WTC11 (cell line): ENCODE measurements at regions not wholly inside any gene's neighbourhood (a gene's known extent, or its start where the extent isn't known, plus 50 kb on each side); places are given as distances from the start of the nearest gene placed in this dataset.

Experiments used
- ATAC-seq: fragments of 200-7000 bp; cut with Tn5 transposase; 2 replicates; pipeline ENCODE4 v1.10.0; 2021; ENCODE audit warnings: mild to moderate bottlenecking, moderate library complexity
- CTCF ChIA-PET: fragments of 300-600 bp; sonication (Branson Sonifier 250); formaldehyde crosslinking; loops from one replicate; lab custom pipeline; 2021; ENCODE audit warnings: antibody characterized with exemption; lab: Charles Lee
- POLR2A ChIA-PET: fragments of 350-600 bp; sonication (Branson Sonifier 250); formaldehyde crosslinking; loops from one replicate; lab custom pipeline; 2021; ENCODE audit warnings: antibody characterized with exemption; lab: Charles Lee
- DNase-seq: peaks from one replicate; pipeline ENCODE4 v3.0.0; 2021; ENCODE audit warnings: low spot score
- H3K27ac Mint-ChIP-seq: 2 replicates; pipeline ENCODE4 v1.8.0; 2021; ENCODE audit warnings: mixed read lengths
- H3K27me3 Mint-ChIP-seq: 2 replicates; pipeline ENCODE4 v1.8.0; 2021; ENCODE audit warnings: low read depth, mild to moderate bottlenecking, moderate library complexity, mixed read lengths
- H3K36me3 Mint-ChIP-seq: 2 replicates; pipeline ENCODE4 v1.8.0; 2021; ENCODE audit warnings: mixed read lengths
- H3K4me1 Mint-ChIP-seq: 2 replicates; pipeline ENCODE4 v1.8.0; 2022; ENCODE audit warnings: mixed read lengths
- H3K4me3 Mint-ChIP-seq: 2 replicates; pipeline ENCODE4 v1.8.0; 2021; ENCODE audit warnings: mild to moderate bottlenecking, moderate library complexity, mixed read lengths
- H3K9me3 Mint-ChIP-seq: 2 replicates; pipeline ENCODE4 v1.8.0; 2021; ENCODE audit warnings: mixed read lengths
- ATF1 ChIP-seq: sonication (generic); formaldehyde crosslinking; IDR thresholded peaks from 2 replicates; pipeline ENCODE4 v1.8.1; 2023; ENCODE audit warnings: mild to moderate bottlenecking, moderate library complexity, missing genetic modification reagents
- CREM ChIP-seq: sonication (generic); formaldehyde crosslinking; IDR thresholded peaks from 2 replicates; pipeline ENCODE4 v1.8.1; 2022; ENCODE audit warnings: mild to moderate bottlenecking, missing genetic modification reagents, moderate library complexity
- JUN ChIP-seq: sonication (generic); formaldehyde crosslinking; IDR thresholded peaks from 2 replicates; pipeline ENCODE4 v1.8.0; 2023; ENCODE audit warnings: mild to moderate bottlenecking, missing genetic modification reagents
- MXD4 ChIP-seq: fragments of 250-450 bp; sonication (Bioruptor Pico); IDR thresholded peaks from 2 replicates; pipeline ENCODE4 v1.8.0; 2021; ENCODE audit warnings: mild to moderate bottlenecking, moderate library complexity, borderline replicate concordance
- NR1H2 ChIP-seq: sonication (generic); formaldehyde crosslinking; IDR thresholded peaks from 2 replicates; pipeline ENCODE4 v1.9.0; 2021; ENCODE audit warnings: mild to moderate bottlenecking, moderate library complexity, missing genetic modification reagents
- TF ChIP-seq, protein P1 (sequence below): sonication (generic); formaldehyde crosslinking; IDR thresholded peaks from 2 replicates; pipeline ENCODE4 v1.8.1; 2023; ENCODE audit warnings: mild to moderate bottlenecking, moderate library complexity, missing genetic modification reagents
- TF ChIP-seq, protein P2 (sequence below): sonication (generic); formaldehyde crosslinking; IDR thresholded peaks from 2 replicates; pipeline ENCODE4 v1.8.1; 2022; ENCODE audit warnings: low read depth, mild to moderate bottlenecking, moderate library complexity, missing genetic modification reagents, borderline replicate concordance
- TF ChIP-seq, protein P3 (sequence below): sonication (generic); formaldehyde crosslinking; IDR thresholded peaks from 2 replicates; pipeline ENCODE4 v1.8.1; 2022; ENCODE audit warnings: missing genetic modification reagents, borderline replicate concordance
- TF ChIP-seq, protein P4 (sequence below): sonication (generic); formaldehyde crosslinking; IDR thresholded peaks from 2 replicates; pipeline ENCODE4 v1.8.0; 2022; ENCODE audit warnings: mild to moderate bottlenecking, missing genetic modification reagents
- TF ChIP-seq, protein P5 (sequence below): sonication (generic); formaldehyde crosslinking; IDR thresholded peaks from 2 replicates; pipeline ENCODE4 v1.8.0; 2022; ENCODE audit warnings: missing genetic modification reagents
- TF ChIP-seq, protein P6 (sequence below): sonication (generic); formaldehyde crosslinking; IDR thresholded peaks from 2 replicates; pipeline ENCODE4 v1.8.1; 2022; ENCODE audit warnings: mild to moderate bottlenecking, moderate library complexity, missing genetic modification reagents
- TF ChIP-seq, protein P7 (sequence below): fragments of 200-600 bp; IDR thresholded peaks from 2 replicates; pipeline ENCODE4 v1.8.0; 2022; ENCODE audit warnings: antibody characterized with exemption
- TF ChIP-seq, protein P8 (sequence below): fragments of 250-450 bp; sonication (Bioruptor Pico); IDR thresholded peaks from 2 replicates; pipeline ENCODE4 v1.9.0; 2021; ENCODE audit warnings: mild to moderate bottlenecking

DNA sequence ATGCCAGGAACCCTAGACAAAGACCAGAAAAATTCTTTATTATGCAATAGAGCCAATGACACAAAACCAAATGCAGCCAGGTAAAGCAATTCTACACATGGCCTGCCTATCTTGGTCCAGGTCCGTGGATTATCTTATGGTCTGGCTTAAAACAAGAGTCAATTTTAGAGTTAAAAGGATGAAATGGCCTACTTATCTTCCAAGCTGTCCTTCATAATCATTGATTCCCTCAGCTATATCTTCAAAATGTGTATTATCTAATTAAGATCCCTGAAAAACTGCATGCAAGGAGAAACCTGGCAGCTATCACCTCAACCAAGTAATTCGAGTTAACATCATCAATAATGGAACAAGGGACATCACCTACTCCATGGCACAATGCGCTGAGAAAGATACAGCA, 479.4 kb upstream of the NRP1 start (continued):
- TF ChIP-seq, protein P1, sequence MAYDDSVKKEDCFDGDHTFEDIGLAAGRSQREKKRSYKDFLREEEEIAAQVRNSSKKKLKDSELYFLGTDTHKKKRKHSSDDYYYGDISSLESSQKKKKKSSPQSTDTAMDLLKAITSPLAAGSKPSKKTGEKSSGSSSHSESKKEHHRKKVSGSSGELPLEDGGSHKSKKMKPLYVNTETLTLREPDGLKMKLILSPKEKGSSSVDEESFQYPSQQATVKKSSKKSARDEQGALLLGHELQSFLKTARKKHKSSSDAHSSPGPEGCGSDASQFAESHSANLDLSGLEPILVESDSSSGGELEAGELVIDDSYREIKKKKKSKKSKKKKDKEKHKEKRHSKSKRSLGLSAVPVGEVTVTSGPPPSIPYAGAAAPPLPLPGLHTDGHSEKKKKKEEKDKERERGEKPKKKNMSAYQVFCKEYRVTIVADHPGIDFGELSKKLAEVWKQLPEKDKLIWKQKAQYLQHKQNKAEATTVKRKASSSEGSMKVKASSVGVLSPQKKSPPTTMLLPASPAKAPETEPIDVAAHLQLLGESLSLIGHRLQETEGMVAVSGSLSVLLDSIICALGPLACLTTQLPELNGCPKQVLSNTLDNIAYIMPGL (CRISPR knock-in tag), result no peak
- TF ChIP-seq, protein P2, sequence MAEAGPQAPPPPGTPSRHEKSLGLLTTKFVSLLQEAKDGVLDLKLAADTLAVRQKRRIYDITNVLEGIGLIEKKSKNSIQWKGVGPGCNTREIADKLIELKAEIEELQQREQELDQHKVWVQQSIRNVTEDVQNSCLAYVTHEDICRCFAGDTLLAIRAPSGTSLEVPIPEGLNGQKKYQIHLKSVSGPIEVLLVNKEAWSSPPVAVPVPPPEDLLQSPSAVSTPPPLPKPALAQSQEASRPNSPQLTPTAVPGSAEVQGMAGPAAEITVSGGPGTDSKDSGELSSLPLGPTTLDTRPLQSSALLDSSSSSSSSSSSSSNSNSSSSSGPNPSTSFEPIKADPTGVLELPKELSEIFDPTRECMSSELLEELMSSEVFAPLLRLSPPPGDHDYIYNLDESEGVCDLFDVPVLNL, result no peak
- TF ChIP-seq, protein P3, sequence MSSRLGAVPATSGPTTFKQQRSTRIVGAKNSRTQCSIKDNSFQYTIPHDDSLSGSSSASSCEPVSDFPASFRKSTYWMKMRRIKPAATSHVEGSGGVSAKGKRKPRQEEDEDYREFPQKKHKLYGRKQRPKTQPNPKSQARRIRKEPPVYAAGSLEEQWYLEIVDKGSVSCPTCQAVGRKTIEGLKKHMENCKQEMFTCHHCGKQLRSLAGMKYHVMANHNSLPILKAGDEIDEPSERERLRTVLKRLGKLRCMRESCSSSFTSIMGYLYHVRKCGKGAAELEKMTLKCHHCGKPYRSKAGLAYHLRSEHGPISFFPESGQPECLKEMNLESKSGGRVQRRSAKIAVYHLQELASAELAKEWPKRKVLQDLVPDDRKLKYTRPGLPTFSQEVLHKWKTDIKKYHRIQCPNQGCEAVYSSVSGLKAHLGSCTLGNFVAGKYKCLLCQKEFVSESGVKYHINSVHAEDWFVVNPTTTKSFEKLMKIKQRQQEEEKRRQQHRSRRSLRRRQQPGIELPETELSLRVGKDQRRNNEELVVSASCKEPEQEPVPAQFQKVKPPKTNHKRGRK (CRISPR knock-in tag), result no peak
- TF ChIP-seq JUN, result no peak
- TF ChIP-seq, protein P4, sequence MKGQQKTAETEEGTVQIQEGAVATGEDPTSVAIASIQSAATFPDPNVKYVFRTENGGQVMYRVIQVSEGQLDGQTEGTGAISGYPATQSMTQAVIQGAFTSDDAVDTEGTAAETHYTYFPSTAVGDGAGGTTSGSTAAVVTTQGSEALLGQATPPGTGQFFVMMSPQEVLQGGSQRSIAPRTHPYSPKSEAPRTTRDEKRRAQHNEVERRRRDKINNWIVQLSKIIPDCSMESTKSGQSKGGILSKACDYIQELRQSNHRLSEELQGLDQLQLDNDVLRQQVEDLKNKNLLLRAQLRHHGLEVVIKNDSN (CRISPR knock-in tag), result no peak
- TF ChIP-seq, protein P5, sequence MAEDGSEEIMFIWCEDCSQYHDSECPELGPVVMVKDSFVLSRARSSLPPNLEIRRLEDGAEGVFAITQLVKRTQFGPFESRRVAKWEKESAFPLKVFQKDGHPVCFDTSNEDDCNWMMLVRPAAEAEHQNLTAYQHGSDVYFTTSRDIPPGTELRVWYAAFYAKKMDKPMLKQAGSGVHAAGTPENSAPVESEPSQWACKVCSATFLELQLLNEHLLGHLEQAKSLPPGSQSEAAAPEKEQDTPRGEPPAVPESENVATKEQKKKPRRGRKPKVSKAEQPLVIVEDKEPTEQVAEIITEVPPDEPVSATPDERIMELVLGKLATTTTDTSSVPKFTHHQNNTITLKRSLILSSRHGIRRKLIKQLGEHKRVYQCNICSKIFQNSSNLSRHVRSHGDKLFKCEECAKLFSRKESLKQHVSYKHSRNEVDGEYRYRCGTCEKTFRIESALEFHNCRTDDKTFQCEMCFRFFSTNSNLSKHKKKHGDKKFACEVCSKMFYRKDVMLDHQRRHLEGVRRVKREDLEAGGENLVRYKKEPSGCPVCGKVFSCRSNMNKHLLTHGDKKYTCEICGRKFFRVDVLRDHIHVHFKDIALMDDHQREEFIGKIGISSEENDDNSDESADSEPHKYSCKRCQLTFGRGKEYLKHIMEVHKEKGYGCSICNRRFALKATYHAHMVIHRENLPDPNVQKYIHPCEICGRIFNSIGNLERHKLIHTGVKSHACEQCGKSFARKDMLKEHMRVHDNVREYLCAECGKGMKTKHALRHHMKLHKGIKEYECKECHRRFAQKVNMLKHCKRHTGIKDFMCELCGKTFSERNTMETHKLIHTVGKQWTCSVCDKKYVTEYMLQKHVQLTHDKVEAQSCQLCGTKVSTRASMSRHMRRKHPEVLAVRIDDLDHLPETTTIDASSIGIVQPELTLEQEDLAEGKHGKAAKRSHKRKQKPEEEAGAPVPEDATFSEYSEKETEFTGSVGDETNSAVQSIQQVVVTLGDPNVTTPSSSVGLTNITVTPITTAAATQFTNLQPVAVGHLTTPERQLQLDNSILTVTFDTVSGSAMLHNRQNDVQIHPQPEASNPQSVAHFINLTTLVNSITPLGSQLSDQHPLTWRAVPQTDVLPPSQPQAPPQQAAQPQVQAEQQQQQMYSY (CRISPR knock-in tag), result no peak
- no peak for TF ChIP-seq ATF1 (CRISPR knock-in tag)

DNA sequence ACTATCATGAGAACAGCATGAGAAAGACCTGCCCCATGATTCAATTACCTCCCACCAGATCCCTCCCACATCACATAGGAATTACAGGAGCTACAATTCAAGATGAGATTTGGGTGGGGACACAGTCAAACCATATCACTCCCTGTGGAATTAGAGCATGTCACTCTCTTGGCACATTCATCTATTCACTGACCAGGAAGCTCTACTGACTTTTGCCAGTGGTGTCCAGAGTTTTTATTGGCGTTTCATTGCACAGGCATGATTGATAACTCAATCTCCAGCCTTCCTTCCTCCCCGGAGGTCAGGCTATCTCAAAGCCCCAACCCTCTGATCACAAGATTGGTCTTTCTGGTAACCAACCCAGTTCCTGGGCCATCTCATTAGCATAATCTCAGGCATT, 478.9 kb upstream of the NRP1 start:
- ChIA-PET POLR2A (interaction anchor here (0.6 kb wide), 1 partner anchor 65 kb away, joined by 5 read pairs; no protein-coding TSS in a partner anchor), CTCF (no interaction called here)
- H3K27ac Mint-ChIP-seq, result no peak overlapping the region
- H3K4me1 Mint-ChIP-seq, result peaks cover 11% of the 10 kb centered on the region
- H3K36me3 Mint-ChIP-seq, result peaks cover 14% of the 10 kb centered on the region
- H3K27me3 Mint-ChIP-seq, result peaks cover 3% of the 10 kb centered on the region; the same call in 1 of the 2 replicates
- no peak for TF ChIP-seq MXD4 (CRISPR knock-in tag)
- TF ChIP-seq, protein P6, sequence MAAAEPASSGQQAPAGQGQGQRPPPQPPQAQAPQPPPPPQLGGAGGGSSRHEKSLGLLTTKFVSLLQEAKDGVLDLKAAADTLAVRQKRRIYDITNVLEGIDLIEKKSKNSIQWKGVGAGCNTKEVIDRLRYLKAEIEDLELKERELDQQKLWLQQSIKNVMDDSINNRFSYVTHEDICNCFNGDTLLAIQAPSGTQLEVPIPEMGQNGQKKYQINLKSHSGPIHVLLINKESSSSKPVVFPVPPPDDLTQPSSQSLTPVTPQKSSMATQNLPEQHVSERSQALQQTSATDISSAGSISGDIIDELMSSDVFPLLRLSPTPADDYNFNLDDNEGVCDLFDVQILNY, result no peak
- TF ChIP-seq CREM, result no peak
- TF ChIP-seq, protein P4 (CRISPR knock-in tag), result no peak
- TF ChIP-seq, protein P7, sequence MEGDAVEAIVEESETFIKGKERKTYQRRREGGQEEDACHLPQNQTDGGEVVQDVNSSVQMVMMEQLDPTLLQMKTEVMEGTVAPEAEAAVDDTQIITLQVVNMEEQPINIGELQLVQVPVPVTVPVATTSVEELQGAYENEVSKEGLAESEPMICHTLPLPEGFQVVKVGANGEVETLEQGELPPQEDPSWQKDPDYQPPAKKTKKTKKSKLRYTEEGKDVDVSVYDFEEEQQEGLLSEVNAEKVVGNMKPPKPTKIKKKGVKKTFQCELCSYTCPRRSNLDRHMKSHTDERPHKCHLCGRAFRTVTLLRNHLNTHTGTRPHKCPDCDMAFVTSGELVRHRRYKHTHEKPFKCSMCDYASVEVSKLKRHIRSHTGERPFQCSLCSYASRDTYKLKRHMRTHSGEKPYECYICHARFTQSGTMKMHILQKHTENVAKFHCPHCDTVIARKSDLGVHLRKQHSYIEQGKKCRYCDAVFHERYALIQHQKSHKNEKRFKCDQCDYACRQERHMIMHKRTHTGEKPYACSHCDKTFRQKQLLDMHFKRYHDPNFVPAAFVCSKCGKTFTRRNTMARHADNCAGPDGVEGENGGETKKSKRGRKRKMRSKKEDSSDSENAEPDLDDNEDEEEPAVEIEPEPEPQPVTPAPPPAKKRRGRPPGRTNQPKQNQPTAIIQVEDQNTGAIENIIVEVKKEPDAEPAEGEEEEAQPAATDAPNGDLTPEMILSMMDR, result no peak
- TF ChIP-seq, protein P8, sequence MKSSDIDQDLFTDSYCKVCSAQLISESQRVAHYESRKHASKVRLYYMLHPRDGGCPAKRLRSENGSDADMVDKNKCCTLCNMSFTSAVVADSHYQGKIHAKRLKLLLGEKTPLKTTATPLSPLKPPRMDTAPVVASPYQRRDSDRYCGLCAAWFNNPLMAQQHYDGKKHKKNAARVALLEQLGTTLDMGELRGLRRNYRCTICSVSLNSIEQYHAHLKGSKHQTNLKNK (CRISPR knock-in tag), result no peak
- TF ChIP-seq NR1H2 (CRISPR knock-in tag), result no peak
- TF ChIP-seq, protein P1 (CRISPR knock-in tag), result no peak
- ATAC-seq (no peak), DNase-seq (no peak)
- no peak overlapping the region for H3K4me3 Mint-ChIP-seq
- H3K9me3 Mint-ChIP-seq, result peaks cover 30% of the 10 kb centered on the region
